Thyroid gland (tissue), 4 donors: ENCODE measurements at regions not wholly inside any gene's neighbourhood (a gene's known extent, or its start where the extent isn't known, plus 50 kb on each side); places are given as distances from the start of the nearest gene placed in this dataset.

Source experiments
- POLR2A ChIP-seq, 2 donors: fragments of 450-650 bp; IDR thresholded peaks; one replicate each; pipeline ENCODE4 v1.6.1; 2017; ENCODE audit warnings: antibody characterized with exemption in 2 of 2, mild to moderate bottlenecking in 2 of 2, moderate library complexity in 1 of 2
- TF ChIP-seq, protein P1 (sequence below), 6 experiments: fragments of 200-600 bp in 3 of 6; fragments of 450-650 bp in 3 of 6; sonication (generic) in 3 of 6; IDR thresholded peaks; one replicate each; pipeline ENCODE4 v1.5.1; 2016 to 2019; ENCODE audit warnings: antibody characterized with exemption in 6 of 6, mild to moderate bottlenecking in 2 of 6, inconsistent platforms in 1 of 6, moderate library complexity in 1 of 6

DNA sequence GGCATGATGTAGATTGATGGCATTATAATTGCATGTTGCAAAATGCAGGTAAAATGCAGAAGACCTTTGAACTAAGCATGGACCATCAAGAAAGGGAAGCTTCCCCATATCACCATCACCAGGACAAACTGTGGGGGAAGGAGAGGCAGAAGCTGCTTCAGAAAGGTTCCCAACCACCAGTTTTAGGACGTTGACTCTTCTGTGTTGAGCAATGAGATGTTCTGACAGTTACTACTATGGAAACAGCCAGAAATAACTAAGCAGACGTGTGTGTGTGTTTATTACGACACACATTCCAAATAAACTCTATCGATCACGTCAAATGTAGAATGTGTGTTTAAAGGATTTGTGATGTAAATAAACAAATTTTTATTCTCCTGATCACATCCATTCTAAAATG lies 110.2 kb upstream of the PLD5 start:
- no peak for TF ChIP-seq POLR2A (IDR thresholded peaks at IDR 0.05)
- TF ChIP-seq, protein P1, sequence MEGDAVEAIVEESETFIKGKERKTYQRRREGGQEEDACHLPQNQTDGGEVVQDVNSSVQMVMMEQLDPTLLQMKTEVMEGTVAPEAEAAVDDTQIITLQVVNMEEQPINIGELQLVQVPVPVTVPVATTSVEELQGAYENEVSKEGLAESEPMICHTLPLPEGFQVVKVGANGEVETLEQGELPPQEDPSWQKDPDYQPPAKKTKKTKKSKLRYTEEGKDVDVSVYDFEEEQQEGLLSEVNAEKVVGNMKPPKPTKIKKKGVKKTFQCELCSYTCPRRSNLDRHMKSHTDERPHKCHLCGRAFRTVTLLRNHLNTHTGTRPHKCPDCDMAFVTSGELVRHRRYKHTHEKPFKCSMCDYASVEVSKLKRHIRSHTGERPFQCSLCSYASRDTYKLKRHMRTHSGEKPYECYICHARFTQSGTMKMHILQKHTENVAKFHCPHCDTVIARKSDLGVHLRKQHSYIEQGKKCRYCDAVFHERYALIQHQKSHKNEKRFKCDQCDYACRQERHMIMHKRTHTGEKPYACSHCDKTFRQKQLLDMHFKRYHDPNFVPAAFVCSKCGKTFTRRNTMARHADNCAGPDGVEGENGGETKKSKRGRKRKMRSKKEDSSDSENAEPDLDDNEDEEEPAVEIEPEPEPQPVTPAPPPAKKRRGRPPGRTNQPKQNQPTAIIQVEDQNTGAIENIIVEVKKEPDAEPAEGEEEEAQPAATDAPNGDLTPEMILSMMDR (IDR thresholded peaks at IDR 0.05): no peak
